OCI-LY7 (cell line): ENCODE measurements at regions not wholly inside any gene's neighbourhood (a gene's known extent, or its start where the extent isn't known, plus 50 kb on each side); places are given as distances from the start of the nearest gene placed in this dataset.
"Not testable (repeated sequence)": the region's sequence is repeated elsewhere in the genome, so short reads cannot be mapped to it uniquely, and the experiment has no call there.

Experiments used
- BruUV-seq: library from RNA; stranded (reverse); fragments of 400-500 nt; replicated peaks from 2 replicates; lab custom pipeline; 2021; lab: Mats Ljungman, UMichigan
- CTCF ChIA-PET: fragments of 300-600 bp; sonication (Branson Sonifier 250); formaldehyde crosslinking; loops from one replicate; lab custom pipeline; 2022; ENCODE audit warnings: antibody characterized with exemption; ENCODE audit not compliant: unreplicated experiment; lab: Charles Lee
- POLR2A ChIA-PET: fragments of 300-600 bp; sonication (Branson Sonifier 250); formaldehyde crosslinking; loops from one replicate; lab custom pipeline; 2022; ENCODE audit warnings: antibody characterized with exemption; lab: Charles Lee
- DNase-seq: peaks from one replicate; pipeline ENCODE4 v3.0.0-alpha.2; 2015; ENCODE audit warnings: low spot score
- H2AFZ ChIP-seq: fragments of 200-600 bp; sonication (generic), shearing (Covaris generic); 2 replicates; pipeline ENCODE4 v1.6.1; 2014; ENCODE audit warnings: mild to moderate bottlenecking, antibody characterized with exemption, low read length, moderate library complexity
- H3K27ac ChIP-seq: fragments of 200-600 bp; sonication (generic); 2 replicates; pipeline ENCODE4 v1.5.1; 2014; ENCODE audit warnings: mixed run types, low read depth, mild to moderate bottlenecking, moderate library complexity, low read length, inconsistent platforms; ENCODE audit not compliant: poor library complexity, severe bottlenecking
- H3K36me3 ChIP-seq: fragments of 200-600 bp; sonication (generic); 2 replicates; pipeline ENCODE4 v1.6.1; 2014; ENCODE audit warnings: mild to moderate bottlenecking, antibody characterized with exemption, low read length, moderate library complexity, mixed read lengths; ENCODE audit not compliant: insufficient read depth
- H3K4me1 ChIP-seq: fragments of 200-600 bp; sonication (generic); 2 replicates; pipeline ENCODE4 v1.5.1; 2014; ENCODE audit warnings: mild to moderate bottlenecking, low read length; ENCODE audit not compliant: insufficient read depth, poor library complexity, severe bottlenecking
- H3K4me2 ChIP-seq: fragments of 200-600 bp; sonication (generic); 2 replicates; pipeline ENCODE4 v1.6.1; 2014; ENCODE audit warnings: mild to moderate bottlenecking, low read length
- H3K4me3 ChIP-seq: fragments of 200-600 bp; sonication (generic); 2 replicates; pipeline ENCODE4 v1.5.1; 2014; ENCODE audit warnings: mild to moderate bottlenecking, low read depth, low read length; ENCODE audit not compliant: poor library complexity, severe bottlenecking
- H3K79me2 ChIP-seq: fragments of 200-600 bp; sonication (generic); 2 replicates; pipeline ENCODE4 v1.6.1; 2016; ENCODE audit warnings: low read depth, mild to moderate bottlenecking, low read length, moderate library complexity, mixed read lengths; ENCODE audit not compliant: insufficient read depth
- H3K9me2 ChIP-seq: fragments of 200-600 bp; sonication (generic); 2 replicates; pipeline ENCODE4 v1.6.1; 2016; ENCODE audit warnings: mild to moderate bottlenecking, low read length, mixed read lengths; ENCODE audit not compliant: insufficient read depth
- H3K9me3 ChIP-seq: fragments of 200-600 bp; sonication (generic); 2 replicates; pipeline ENCODE4 v1.6.1; 2014; ENCODE audit warnings: mild to moderate bottlenecking, mixed run types, low read length, mixed read lengths
- H4K20me1 ChIP-seq: fragments of 200-600 bp; sonication (generic); 2 replicates; pipeline ENCODE4 v1.6.1; 2014; ENCODE audit warnings: mild to moderate bottlenecking, antibody characterized with exemption, low read length, moderate library complexity, mixed read lengths; ENCODE audit not compliant: insufficient read depth
- EZH2phosphoT487 ChIP-seq: fragments of 200-600 bp; sonication (generic); IDR thresholded peaks from 2 replicates; pipeline ENCODE4 v1.6.1; 2018; ENCODE audit warnings: low read depth, borderline replicate concordance, mild to moderate bottlenecking, mixed run types, antibody characterized with exemption, low read length, moderate library complexity, mixed read lengths
- intact Hi-C: fragments of 100-400 bp; cut with micrococcal nuclease; formaldehyde crosslinking; loops from one replicate; pipeline ENCODE4 v1.10.0; 2022; ENCODE audit not compliant: unreplicated experiment
- TF ChIP-seq, protein P1 (sequence below): fragments of 200-600 bp; sonication (generic); conservative IDR thresholded peaks from 2 replicates; pipeline ENCODE4 v1.5.1; 2014; ENCODE audit warnings: mild to moderate bottlenecking, antibody characterized with exemption, low read length, moderate library complexity, mixed read lengths

DNA sequence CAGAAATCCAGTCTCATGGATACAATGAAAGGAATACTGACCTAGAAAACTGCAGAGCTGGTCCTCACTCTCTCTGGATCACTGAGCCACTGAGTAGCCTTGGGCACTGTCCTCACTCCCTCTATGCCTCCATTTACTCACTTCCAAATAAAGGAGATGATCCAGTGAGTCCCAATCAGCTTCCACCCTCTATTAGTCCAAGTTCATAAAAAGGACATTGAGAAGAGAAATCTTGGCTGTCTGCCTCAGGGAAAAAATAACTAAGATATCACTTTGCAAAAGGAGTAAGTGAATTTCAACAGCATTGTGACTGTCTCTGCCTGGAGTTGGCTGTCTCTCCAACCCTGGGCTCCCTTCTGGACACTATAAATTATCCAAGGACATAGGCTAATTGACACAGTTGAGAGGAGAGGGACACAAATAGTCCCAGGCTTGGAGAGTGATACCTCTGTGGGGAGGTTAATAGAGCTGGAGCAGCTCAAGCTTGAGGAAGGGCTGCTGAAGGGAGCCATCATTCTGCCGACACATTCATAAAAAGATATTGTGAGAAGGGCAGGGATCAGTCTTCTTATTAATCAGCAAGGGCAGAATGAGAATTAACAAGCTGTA, 572.3 kb downstream of the RAB28 start:
- H3K4me2 ChIP-seq = no peak overlapping the region
- intact Hi-C loops = no loop called here
- no peaks in the 10 kb centered on the region for H3K4me1 ChIP-seq
- no peaks in the 10 kb centered on the region for H4K20me1 ChIP-seq
- POLR2A ChIA-PET = interaction anchor here (0.6 kb wide), 1 partner anchor 310 kb away, joined by 4 read pairs; no protein-coding TSS in a partner anchor
- H3K9me3 ChIP-seq = no peaks in the 10 kb centered on the region
- H3K4me3 ChIP-seq = no peak overlapping the region
- DNase-seq = no peak
- no peak for TF ChIP-seq EZH2phosphoT487
- TF ChIP-seq, protein P1, sequence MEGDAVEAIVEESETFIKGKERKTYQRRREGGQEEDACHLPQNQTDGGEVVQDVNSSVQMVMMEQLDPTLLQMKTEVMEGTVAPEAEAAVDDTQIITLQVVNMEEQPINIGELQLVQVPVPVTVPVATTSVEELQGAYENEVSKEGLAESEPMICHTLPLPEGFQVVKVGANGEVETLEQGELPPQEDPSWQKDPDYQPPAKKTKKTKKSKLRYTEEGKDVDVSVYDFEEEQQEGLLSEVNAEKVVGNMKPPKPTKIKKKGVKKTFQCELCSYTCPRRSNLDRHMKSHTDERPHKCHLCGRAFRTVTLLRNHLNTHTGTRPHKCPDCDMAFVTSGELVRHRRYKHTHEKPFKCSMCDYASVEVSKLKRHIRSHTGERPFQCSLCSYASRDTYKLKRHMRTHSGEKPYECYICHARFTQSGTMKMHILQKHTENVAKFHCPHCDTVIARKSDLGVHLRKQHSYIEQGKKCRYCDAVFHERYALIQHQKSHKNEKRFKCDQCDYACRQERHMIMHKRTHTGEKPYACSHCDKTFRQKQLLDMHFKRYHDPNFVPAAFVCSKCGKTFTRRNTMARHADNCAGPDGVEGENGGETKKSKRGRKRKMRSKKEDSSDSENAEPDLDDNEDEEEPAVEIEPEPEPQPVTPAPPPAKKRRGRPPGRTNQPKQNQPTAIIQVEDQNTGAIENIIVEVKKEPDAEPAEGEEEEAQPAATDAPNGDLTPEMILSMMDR = no peak
- no peaks in the 10 kb centered on the region for H3K79me2 ChIP-seq
- H3K9me2 ChIP-seq = no peaks in the 10 kb centered on the region
- no peak overlapping the region for H2AFZ ChIP-seq
- H3K36me3 ChIP-seq = no peaks in the 10 kb centered on the region
- CTCF ChIA-PET = no interaction called here
- H3K27ac ChIP-seq = no peak overlapping the region
- BruUV-seq = no TSS peak

DNA sequence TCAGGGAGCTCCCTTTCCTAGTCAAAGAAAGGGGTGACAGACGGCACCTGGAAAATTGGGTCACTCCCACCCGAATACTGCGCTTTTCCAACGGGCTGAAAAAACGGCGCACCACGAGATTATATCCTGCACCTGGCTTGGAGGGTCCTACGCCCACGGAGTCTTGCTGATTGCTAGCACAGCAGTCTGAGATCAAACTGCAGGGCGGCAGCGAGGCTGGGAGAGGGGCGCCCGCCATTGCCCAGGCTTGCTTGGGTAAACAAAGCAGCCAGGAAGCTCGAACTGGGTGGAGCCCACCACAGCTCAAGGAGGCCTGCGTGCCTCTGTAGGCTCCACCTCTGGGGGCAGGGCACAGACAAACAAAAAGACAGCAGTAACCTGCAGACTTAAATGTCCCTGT, 580.5 kb downstream of the RAB28 start:
- H4K20me1 ChIP-seq, DNase-seq, H3K79me2 ChIP-seq, H3K9me2 ChIP-seq, intact Hi-C loops, H3K9me3 ChIP-seq, H3K27ac ChIP-seq, H3K36me3 ChIP-seq, H3K4me2 ChIP-seq, H3K4me3 ChIP-seq, BruUV-seq, CTCF ChIA-PET, H2AFZ ChIP-seq, POLR2A ChIA-PET, H3K4me1 ChIP-seq: not testable (repeated sequence)

DNA sequence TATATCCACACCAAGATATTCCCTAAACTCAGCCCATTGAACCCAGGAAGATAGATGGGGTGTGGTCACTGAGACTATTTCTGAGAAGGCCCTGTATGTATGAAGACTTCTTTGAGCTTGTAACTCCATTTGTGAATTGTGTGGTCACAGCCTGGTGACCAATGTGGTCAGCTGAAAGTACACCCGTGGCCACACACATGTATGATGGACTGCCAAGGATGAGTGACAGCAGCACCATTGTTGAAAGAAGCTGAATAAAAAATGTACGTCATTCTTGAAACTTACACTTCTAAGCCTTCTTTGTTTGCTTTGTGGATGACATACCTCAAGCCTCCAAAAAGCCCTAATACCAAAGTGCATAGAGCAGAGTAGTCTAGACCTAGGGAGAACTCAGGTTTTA, 581.4 kb downstream of the RAB28 start:
- TF ChIP-seq, protein P1 = no peak
- TF ChIP-seq EZH2phosphoT487 = no peak
- CTCF ChIA-PET = no interaction called here
- BruUV-seq = no TSS peak

More for the DNA sequence above, 581.4 kb downstream of the RAB28 start:
- no peaks in the 10 kb centered on the region for H3K36me3 ChIP-seq
- no peaks in the 10 kb centered on the region for H3K9me2 ChIP-seq
- no peaks in the 10 kb centered on the region for H3K4me1 ChIP-seq
- POLR2A ChIA-PET = no interaction called here
- intact Hi-C loops = no loop called here
- H3K27ac ChIP-seq = no peak overlapping the region
- H3K9me3 ChIP-seq = no peaks in the 10 kb centered on the region
- H2AFZ ChIP-seq = no peak overlapping the region
- DNase-seq = no peak
- no peak overlapping the region for H3K4me2 ChIP-seq
- no peaks in the 10 kb centered on the region for H4K20me1 ChIP-seq
- H3K4me3 ChIP-seq = no peak overlapping the region
- no peaks in the 10 kb centered on the region for H3K79me2 ChIP-seq
